Chondrocyte (in vitro differentiated cells): ENCODE measurements at regions not wholly inside any gene's neighbourhood (a gene's known extent, or its start where the extent isn't known, plus 50 kb on each side); places are given as distances from the start of the nearest gene placed in this dataset.

Experiments used
- DNase-seq: peaks from one replicate; pipeline ENCODE4 v3.0.0; 2021; ENCODE audit warnings: mixed read lengths, low spot score
- H3K27ac Mint-ChIP-seq: one replicate; pipeline ENCODE4 v1.8.0; 2021; ENCODE audit warnings: mild to moderate bottlenecking, moderate library complexity, mixed read lengths; ENCODE audit not compliant: unreplicated experiment
- H3K27me3 Mint-ChIP-seq: 2 replicates; pipeline ENCODE4 v1.8.0; 2021; ENCODE audit warnings: low read depth, mixed read lengths
- H3K36me3 Mint-ChIP-seq: 2 replicates; pipeline ENCODE4 v1.8.0; 2021; ENCODE audit warnings: low read depth, mixed read lengths
- H3K4me1 Mint-ChIP-seq: 2 replicates; pipeline ENCODE4 v1.8.0; 2021; ENCODE audit warnings: low read depth, mild to moderate bottlenecking, mixed read lengths
- H3K4me3 Mint-ChIP-seq: one replicate; pipeline ENCODE4 v1.8.0; 2021; ENCODE audit warnings: mild to moderate bottlenecking, moderate library complexity, mixed read lengths; ENCODE audit not compliant: unreplicated experiment
- H3K9me3 Mint-ChIP-seq: 2 replicates; pipeline ENCODE4 v1.8.0; 2021; ENCODE audit warnings: low read depth, mixed read lengths
- TF ChIP-seq, protein P1 (sequence below): fragments of 200-600 bp; sonication (generic); IDR thresholded peaks from 2 replicates; pipeline ENCODE4 v1.5.0; 2021; ENCODE audit warnings: antibody characterized with exemption, mild to moderate bottlenecking, moderate library complexity

DNA sequence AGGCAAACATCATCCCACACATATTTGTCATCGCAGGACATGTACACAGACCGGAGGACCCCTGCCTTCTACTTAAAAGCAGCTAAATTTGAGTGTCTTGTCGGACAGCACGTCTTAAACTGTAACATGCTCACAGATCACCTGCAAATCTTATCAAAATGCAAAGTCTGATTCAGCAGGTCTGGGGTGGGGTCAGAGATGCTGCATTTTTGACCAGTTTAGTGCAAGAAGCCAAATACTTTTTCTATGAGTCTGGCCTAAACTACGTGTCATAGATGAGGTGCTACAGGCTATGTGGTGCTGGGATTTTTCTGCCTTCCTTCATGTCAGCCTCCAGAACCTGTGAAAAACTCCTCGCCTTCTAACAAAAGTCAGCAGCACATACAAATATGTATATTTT, 178.8 kb upstream of the LHX5 start:
- Mint-ChIP-seq H3K27ac (no peak overlapping the region), H3K27me3 (peaks cover 30% of the 10 kb centered on the region), H3K9me3 (peaks cover 12% of the 10 kb centered on the region), H3K36me3 (no peaks in the 10 kb centered on the region), H3K4me1 (no peaks in the 10 kb centered on the region), H3K4me3 (no peak overlapping the region)
- no peak for DNase-seq
- TF ChIP-seq, protein P1, sequence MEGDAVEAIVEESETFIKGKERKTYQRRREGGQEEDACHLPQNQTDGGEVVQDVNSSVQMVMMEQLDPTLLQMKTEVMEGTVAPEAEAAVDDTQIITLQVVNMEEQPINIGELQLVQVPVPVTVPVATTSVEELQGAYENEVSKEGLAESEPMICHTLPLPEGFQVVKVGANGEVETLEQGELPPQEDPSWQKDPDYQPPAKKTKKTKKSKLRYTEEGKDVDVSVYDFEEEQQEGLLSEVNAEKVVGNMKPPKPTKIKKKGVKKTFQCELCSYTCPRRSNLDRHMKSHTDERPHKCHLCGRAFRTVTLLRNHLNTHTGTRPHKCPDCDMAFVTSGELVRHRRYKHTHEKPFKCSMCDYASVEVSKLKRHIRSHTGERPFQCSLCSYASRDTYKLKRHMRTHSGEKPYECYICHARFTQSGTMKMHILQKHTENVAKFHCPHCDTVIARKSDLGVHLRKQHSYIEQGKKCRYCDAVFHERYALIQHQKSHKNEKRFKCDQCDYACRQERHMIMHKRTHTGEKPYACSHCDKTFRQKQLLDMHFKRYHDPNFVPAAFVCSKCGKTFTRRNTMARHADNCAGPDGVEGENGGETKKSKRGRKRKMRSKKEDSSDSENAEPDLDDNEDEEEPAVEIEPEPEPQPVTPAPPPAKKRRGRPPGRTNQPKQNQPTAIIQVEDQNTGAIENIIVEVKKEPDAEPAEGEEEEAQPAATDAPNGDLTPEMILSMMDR, result no peak

DNA sequence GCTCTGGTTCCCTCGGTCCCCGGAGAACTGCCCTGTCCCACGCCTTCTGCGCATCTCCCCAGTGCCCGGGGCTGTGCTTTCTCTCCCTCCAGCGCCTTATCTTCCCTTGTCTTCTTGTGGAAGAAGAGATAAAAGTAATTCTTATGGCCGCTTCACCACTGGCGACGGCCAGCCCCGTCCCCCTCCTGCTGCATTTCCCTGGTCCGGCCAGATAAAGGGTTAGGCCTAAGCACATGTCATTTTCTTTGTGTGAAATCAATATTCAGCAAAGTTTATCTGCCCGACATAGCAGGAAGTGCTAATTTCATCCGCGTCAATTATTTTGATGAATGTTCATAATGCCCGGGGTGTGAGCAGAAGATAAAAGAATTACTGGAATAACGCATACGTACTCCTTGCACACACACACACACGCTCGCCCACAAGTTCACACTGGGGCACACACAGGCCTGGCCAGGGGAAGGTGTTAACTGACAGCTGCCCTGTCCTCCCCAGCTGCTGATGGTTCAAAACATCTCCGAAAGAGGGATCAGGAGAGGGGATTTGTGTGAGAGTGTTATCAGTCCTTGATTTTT, 177.7 kb upstream of the LHX5 start:
- Mint-ChIP-seq H3K36me3 (no peaks in the 10 kb centered on the region), H3K4me3 (no peak overlapping the region), H3K4me1 (no peaks in the 10 kb centered on the region), H3K27me3 (peaks cover 38% of the 10 kb centered on the region), H3K9me3 (peaks cover 7% of the 10 kb centered on the region), H3K27ac (no peak overlapping the region)
- DNase-seq, result no peak
- TF ChIP-seq, protein P1, result no peak

DNA sequence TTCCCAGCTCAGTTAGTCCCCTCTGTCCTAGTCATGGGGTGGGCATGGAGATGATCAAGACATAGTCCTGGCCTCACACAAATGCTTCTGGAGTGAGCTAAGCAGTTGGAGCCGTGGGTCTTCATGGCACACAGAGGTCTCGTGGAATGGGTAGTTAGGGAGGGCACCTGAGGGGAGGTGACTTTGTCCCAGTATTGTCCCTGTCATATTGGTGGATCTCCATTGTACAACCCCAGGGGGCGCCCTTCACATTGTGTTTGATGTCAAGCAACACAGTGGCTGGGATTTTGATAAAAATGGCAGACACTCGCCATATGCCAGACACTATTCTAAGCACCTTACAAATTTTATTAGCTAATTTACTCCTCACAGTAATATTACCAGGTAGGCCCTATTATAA, 175.4 kb upstream of the LHX5 start:
- peaks cover 48% of the 10 kb centered on the region for H3K27me3 Mint-ChIP-seq
- H3K36me3 Mint-ChIP-seq, result no peaks in the 10 kb centered on the region
- TF ChIP-seq, protein P1, result peak; percentile 32
- H3K27ac Mint-ChIP-seq, result no peak overlapping the region
- no peak overlapping the region for H3K4me3 Mint-ChIP-seq
- no peaks in the 10 kb centered on the region for H3K4me1 Mint-ChIP-seq
- no peaks in the 10 kb centered on the region for H3K9me3 Mint-ChIP-seq
- DNase-seq, result no peak

DNA sequence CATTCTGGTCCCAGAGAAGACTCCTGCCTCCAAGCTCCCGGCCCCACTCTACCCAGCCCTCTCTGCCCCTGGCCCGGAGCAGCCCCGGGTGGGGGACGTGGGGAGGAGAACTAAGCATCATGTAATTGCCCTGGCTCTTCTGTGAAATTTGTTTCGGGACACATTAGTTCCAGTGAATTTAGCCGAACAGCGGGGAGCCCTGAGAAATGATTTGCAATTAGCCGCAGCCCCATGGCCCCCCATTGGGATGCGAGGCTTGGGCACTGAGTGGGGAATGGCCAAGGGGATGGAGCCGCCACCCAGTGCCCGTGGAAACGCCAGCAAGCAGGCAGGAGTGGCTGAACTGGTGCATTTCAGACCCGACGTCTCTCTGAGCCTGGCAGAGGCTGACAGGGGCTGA, 173.9 kb upstream of the LHX5 start:
- H3K36me3 Mint-ChIP-seq, result no peaks in the 10 kb centered on the region
- H3K27ac Mint-ChIP-seq, result no peak overlapping the region
- H3K9me3 Mint-ChIP-seq, result no peaks in the 10 kb centered on the region
- TF ChIP-seq, protein P1, result no peak
- DNase-seq, result no peak
- no peak overlapping the region for H3K4me3 Mint-ChIP-seq
- no peaks in the 10 kb centered on the region for H3K4me1 Mint-ChIP-seq
- H3K27me3 Mint-ChIP-seq, result peaks cover 55% of the 10 kb centered on the region

DNA sequence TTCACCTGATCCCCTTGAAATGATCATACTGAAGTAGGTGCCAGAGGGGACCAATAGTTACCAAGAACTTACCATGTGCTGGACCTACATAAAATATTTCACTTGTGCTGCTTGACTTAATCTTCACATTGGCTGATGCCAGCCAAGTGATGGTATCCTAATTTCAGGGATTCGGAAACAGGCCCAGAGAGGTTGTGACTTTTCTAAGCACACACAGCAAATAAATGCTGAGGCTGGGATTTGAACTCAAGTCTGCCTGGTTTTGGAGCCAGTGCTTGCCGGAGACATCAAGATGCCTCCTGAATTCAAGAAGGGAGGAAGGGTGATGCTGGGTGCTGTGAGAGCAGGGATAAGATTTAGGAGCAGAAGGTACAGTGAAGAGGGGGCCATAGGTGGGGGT, 173.5 kb upstream of the LHX5 start:
- Mint-ChIP-seq H3K27ac (no peak overlapping the region), H3K4me1 (no peaks in the 10 kb centered on the region), H3K27me3 (peaks cover 57% of the 10 kb centered on the region), H3K4me3 (no peak overlapping the region), H3K9me3 (no peaks in the 10 kb centered on the region), H3K36me3 (no peaks in the 10 kb centered on the region)
- TF ChIP-seq, protein P1, result no peak
- no peak for DNase-seq
